ENCODE measurements at regions not wholly inside any gene's neighbourhood (a gene's known extent, or its start where the extent isn't known, plus 50 kb on each side); places are given as distances from the start of the nearest gene placed in this dataset.

- no peak for TF ChIP-seq CTCF (IDR thresholded peaks at IDR 0.05; ENCODE audit: extremely low read depth in 1 of 2, insufficient read depth in 1 of 2, low read depth in 1 of 2, low read length in 2 of 2)
- TF ChIP-seq POLR2A (IDR thresholded peaks at IDR 0.05; ENCODE audit: low read depth, low read length): no peak
- TF ChIP-seq JUN (IDR thresholded peaks at IDR 0.05; ENCODE audit: borderline replicate concordance, insufficient read depth, insufficient read length, low read depth): no peak
- TF ChIP-seq MYC (IDR thresholded peaks at IDR 0.05; ENCODE audit: low read depth, low read length): no peak
- TF ChIP-seq POLR2AphosphoS5 (IDR thresholded peaks at IDR 0.05; ENCODE audit: insufficient read depth, low read depth, low read length): no peak
- no peak for TF ChIP-seq EZH2 (IDR thresholded peaks at IDR 0.05; ENCODE audit: borderline replicate concordance, low read depth, low read length, severe bottlenecking)
- no peak for TF ChIP-seq FOS (IDR thresholded peaks at IDR 0.05; ENCODE audit: borderline replicate concordance, insufficient read depth, low read length)
Measured at GRCh38 chr5:125451622-125452021, 705.2 kb upstream of the ZNF608 start.

Measured in endothelial cell of umbilical vein (primary cell).